ENCODE measurements at regions not wholly inside any gene's neighbourhood (a gene's known extent, or its start where the extent isn't known, plus 50 kb on each side); places are given as distances from the start of the nearest gene placed in this dataset.

DNA sequence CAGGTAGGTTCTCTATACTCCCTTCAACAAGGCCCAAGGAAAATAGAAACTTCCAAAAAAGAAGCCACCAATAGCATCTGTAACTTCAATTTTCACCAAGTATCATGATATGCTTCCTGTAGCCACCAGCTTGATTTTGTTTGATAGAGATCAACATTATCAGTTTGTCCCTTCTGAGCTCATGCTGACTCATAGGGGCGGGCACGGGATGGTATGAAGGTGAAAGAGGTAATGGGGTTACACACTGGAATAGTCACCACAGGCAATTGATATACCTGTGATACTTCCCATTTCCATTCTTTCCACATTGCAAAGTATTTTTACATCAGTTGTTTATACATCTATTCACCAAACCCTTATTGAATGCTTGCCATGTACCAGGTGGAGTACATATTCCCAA is 134.1 kb downstream of the KCNA5 start:
- TF ChIP-seq POLR2A (IDR thresholded peaks at IDR 0.05) = no peak
- TF ChIP-seq, protein P1, sequence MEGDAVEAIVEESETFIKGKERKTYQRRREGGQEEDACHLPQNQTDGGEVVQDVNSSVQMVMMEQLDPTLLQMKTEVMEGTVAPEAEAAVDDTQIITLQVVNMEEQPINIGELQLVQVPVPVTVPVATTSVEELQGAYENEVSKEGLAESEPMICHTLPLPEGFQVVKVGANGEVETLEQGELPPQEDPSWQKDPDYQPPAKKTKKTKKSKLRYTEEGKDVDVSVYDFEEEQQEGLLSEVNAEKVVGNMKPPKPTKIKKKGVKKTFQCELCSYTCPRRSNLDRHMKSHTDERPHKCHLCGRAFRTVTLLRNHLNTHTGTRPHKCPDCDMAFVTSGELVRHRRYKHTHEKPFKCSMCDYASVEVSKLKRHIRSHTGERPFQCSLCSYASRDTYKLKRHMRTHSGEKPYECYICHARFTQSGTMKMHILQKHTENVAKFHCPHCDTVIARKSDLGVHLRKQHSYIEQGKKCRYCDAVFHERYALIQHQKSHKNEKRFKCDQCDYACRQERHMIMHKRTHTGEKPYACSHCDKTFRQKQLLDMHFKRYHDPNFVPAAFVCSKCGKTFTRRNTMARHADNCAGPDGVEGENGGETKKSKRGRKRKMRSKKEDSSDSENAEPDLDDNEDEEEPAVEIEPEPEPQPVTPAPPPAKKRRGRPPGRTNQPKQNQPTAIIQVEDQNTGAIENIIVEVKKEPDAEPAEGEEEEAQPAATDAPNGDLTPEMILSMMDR (IDR thresholded peaks at IDR 0.05) = no peak
- no peak for TF ChIP-seq POLR2AphosphoS5 (IDR thresholded peaks at IDR 0.05)
- no peak for TF ChIP-seq EP300 (IDR thresholded peaks at IDR 0.05)

All from gastroesophageal sphincter (tissue), 3 donors.